SK-N-SH treated with all-trans-retinoic acid at 6 μM for 48 hours (cell line): ENCODE measurements at regions not wholly inside any gene's neighbourhood (a gene's known extent, or its start where the extent isn't known, plus 50 kb on each side); places are given as distances from the start of the nearest gene placed in this dataset.

ENCODE experiments used
- ATAC-seq: fragments of 200-7000 bp; cut with Tn5 transposase; 3 replicates; pipeline ENCODE4 v1.9.1; 2020; ENCODE audit warnings: mild to moderate bottlenecking, moderate library complexity
- ARNTL ChIP-seq: fragments of 450-650 bp; formaldehyde crosslinking; IDR thresholded peaks from 2 replicates; pipeline ENCODE4 v1.5.0; 2020; ENCODE audit warnings: low read depth, mild to moderate bottlenecking, moderate library complexity, borderline replicate concordance
- BACH2 ChIP-seq: fragments of 250-450 bp; sonication (Bioruptor Pico); IDR thresholded peaks from 2 replicates; pipeline ENCODE4 v1.9.0; 2021; ENCODE audit warnings: mild to moderate bottlenecking, borderline replicate concordance
- ESRRG ChIP-seq: fragments of 250-450 bp; sonication (Bioruptor Pico); IDR thresholded peaks from 2 replicates; pipeline ENCODE4 v1.6.1; 2021; ENCODE audit warnings: mild to moderate bottlenecking
- GLIS3 ChIP-seq: fragments of 250-450 bp; sonication (Bioruptor Pico); IDR thresholded peaks from 2 replicates; pipeline ENCODE4 v1.5.0; 2020; ENCODE audit warnings: mild to moderate bottlenecking, moderate library complexity
- ISL1 ChIP-seq: fragments of 250-450 bp; sonication (Bioruptor Pico); IDR thresholded peaks from 2 replicates; pipeline ENCODE4 v2.1.2; 2022; ENCODE audit warnings: mild to moderate bottlenecking, moderate library complexity
- OSR1 ChIP-seq: fragments of 250-450 bp; sonication (Bioruptor Pico); IDR thresholded peaks from 2 replicates; pipeline ENCODE4 v1.8.0; 2022; ENCODE audit warnings: moderate library complexity, mild to moderate bottlenecking, inconsistent platforms
- PPARA ChIP-seq: fragments of 250-450 bp; sonication (Bioruptor Pico); IDR thresholded peaks from 2 replicates; pipeline ENCODE4 v1.5.0; 2020; ENCODE audit warnings: mild to moderate bottlenecking, borderline replicate concordance
- RARB ChIP-seq: fragments of 250-450 bp; sonication (Bioruptor Pico); IDR thresholded peaks from 2 replicates; pipeline ENCODE4 v1.8.0; 2021; ENCODE audit warnings: mild to moderate bottlenecking, moderate library complexity
- SNAI2 ChIP-seq: fragments of 250-450 bp; sonication (Bioruptor Pico); IDR thresholded peaks from 2 replicates; pipeline ENCODE4 v1.5.0; 2020; ENCODE audit warnings: mild to moderate bottlenecking, moderate library complexity
- TCF4 ChIP-seq: fragments of 250-450 bp; sonication (Bioruptor Pico); IDR thresholded peaks from 2 replicates; pipeline ENCODE4 v1.8.0; 2021; ENCODE audit warnings: mild to moderate bottlenecking, moderate library complexity, borderline replicate concordance
- TOX ChIP-seq: fragments of 250-450 bp; sonication (Bioruptor Pico); IDR thresholded peaks from 2 replicates; pipeline ENCODE4 v1.8.0; 2021; ENCODE audit warnings: mild to moderate bottlenecking, moderate library complexity, borderline replicate concordance
- ZC3H10 ChIP-seq: fragments of 250-450 bp; sonication (Bioruptor Pico); IDR thresholded peaks from 2 replicates; pipeline ENCODE4 v1.5.1; 2021; ENCODE audit warnings: mild to moderate bottlenecking, moderate library complexity
- ZFP3 ChIP-seq: fragments of 250-450 bp; sonication (Bioruptor Pico); IDR thresholded peaks from 2 replicates; pipeline ENCODE4 v1.5.0; 2020; ENCODE audit warnings: mild to moderate bottlenecking, moderate library complexity
- ZFP30 ChIP-seq: fragments of 450-650 bp; formaldehyde crosslinking; IDR thresholded peaks from 2 replicates; pipeline ENCODE4 v1.5.0; 2022; ENCODE audit warnings: mild to moderate bottlenecking, moderate library complexity
- ZNF565 ChIP-seq: fragments of 450-650 bp; formaldehyde crosslinking; conservative IDR thresholded peaks from 2 replicates; pipeline ENCODE4 v1.5.0; 2020; ENCODE audit warnings: low read depth, mild to moderate bottlenecking, moderate library complexity
- ZNF70 ChIP-seq: fragments of 450-650 bp; formaldehyde crosslinking; IDR thresholded peaks from 2 replicates; pipeline ENCODE4 v1.5.0; 2020; ENCODE audit warnings: mild to moderate bottlenecking, moderate library complexity
- ZNF8 ChIP-seq: fragments of 450-650 bp; formaldehyde crosslinking; IDR thresholded peaks from 2 replicates; pipeline ENCODE4 v1.5.0; 2020; ENCODE audit warnings: mild to moderate bottlenecking, moderate library complexity
- TF ChIP-seq, protein P1 (sequence below): fragments of 250-450 bp; sonication (Bioruptor Pico); IDR thresholded peaks from 2 replicates; pipeline ENCODE4 v1.5.1; 2020; ENCODE audit warnings: low read depth, mild to moderate bottlenecking, moderate library complexity
- TF ChIP-seq, protein P2 (sequence below): fragments of 250-450 bp; sonication (Bioruptor Pico); IDR thresholded peaks from 2 replicates; pipeline ENCODE4 v1.5.1; 2021; ENCODE audit warnings: mild to moderate bottlenecking, moderate library complexity
- TF ChIP-seq, protein P3 (sequence below): fragments of 250-450 bp; sonication (Bioruptor Pico); IDR thresholded peaks from 2 replicates; pipeline ENCODE4 v1.8.0; 2021; ENCODE audit warnings: low read depth, mild to moderate bottlenecking, moderate library complexity, borderline replicate concordance
- TF ChIP-seq, protein P4 (sequence below): fragments of 250-450 bp; sonication (Bioruptor Pico); IDR thresholded peaks from 2 replicates; pipeline ENCODE4 v1.5.0; 2020; ENCODE audit warnings: mild to moderate bottlenecking, moderate library complexity
- TF ChIP-seq, protein P5 (sequence below): fragments of 250-450 bp; sonication (Bioruptor Pico); IDR thresholded peaks from 2 replicates; pipeline ENCODE4 v1.8.0; 2020; ENCODE audit warnings: mild to moderate bottlenecking, moderate library complexity, borderline replicate concordance

DNA sequence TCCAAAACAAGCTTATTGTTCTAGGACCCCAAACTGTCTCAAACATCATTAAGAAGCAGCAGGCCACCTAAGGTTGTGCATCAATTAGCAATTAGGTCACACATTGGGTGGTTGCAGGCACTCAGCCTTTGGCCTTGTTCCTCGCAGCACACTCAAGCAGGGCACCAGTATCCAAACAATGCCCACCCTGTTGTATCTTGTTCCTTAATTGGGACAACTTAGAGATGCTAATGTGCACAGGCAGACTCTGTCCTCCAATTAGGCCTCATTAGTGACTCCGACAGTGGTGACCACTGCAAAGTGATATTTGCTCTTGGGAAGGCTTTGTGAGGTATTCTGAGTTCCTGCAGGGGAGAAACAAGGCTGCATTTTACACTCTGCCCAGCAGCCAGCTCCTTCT is 515.1 kb upstream of the PTBP2 start:
- no peak for ATAC-seq
- no peak for TF ChIP-seq ZNF70
- TF ChIP-seq ESRRG (CRISPR knock-in tag), result no peak
- no peak for TF ChIP-seq BACH2 (CRISPR knock-in tag)
- TF ChIP-seq, protein P1, sequence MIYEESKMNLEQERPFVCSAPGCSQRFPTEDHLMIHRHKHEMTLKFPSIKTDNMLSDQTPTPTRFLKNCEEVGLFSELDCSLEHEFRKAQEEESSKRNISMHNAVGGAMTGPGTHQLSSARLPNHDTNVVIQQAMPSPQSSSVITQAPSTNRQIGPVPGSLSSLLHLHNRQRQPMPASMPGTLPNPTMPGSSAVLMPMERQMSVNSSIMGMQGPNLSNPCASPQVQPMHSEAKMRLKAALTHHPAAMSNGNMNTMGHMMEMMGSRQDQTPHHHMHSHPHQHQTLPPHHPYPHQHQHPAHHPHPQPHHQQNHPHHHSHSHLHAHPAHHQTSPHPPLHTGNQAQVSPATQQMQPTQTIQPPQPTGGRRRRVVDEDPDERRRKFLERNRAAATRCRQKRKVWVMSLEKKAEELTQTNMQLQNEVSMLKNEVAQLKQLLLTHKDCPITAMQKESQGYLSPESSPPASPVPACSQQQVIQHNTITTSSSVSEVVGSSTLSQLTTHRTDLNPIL (CRISPR knock-in tag), result no peak
- TF ChIP-seq ZC3H10 (CRISPR knock-in tag), result no peak
- TF ChIP-seq ARNTL (CRISPR knock-in tag), result no peak
- TF ChIP-seq GLIS3 (CRISPR knock-in tag), result no peak
- TF ChIP-seq PPARA (CRISPR knock-in tag), result no peak
- TF ChIP-seq ZFP30 (CRISPR knock-in tag), result no peak
- no peak for TF ChIP-seq SNAI2 (CRISPR knock-in tag)
- TF ChIP-seq, protein P2, sequence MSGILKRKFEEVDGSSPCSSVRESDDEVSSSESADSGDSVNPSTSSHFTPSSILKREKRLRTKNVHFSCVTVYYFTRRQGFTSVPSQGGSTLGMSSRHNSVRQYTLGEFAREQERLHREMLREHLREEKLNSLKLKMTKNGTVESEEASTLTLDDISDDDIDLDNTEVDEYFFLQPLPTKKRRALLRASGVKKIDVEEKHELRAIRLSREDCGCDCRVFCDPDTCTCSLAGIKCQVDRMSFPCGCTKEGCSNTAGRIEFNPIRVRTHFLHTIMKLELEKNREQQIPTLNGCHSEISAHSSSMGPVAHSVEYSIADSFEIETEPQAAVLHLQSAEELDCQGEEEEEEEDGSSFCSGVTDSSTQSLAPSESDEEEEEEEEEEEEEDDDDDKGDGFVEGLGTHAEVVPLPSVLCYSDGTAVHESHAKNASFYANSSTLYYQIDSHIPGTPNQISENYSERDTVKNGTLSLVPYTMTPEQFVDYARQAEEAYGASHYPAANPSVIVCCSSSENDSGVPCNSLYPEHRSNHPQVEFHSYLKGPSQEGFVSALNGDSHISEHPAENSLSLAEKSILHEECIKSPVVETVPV (CRISPR knock-in tag), result no peak
- TF ChIP-seq ZFP3, result no peak
- TF ChIP-seq ISL1, result no peak
- TF ChIP-seq TCF4, result no peak
- TF ChIP-seq, protein P3, sequence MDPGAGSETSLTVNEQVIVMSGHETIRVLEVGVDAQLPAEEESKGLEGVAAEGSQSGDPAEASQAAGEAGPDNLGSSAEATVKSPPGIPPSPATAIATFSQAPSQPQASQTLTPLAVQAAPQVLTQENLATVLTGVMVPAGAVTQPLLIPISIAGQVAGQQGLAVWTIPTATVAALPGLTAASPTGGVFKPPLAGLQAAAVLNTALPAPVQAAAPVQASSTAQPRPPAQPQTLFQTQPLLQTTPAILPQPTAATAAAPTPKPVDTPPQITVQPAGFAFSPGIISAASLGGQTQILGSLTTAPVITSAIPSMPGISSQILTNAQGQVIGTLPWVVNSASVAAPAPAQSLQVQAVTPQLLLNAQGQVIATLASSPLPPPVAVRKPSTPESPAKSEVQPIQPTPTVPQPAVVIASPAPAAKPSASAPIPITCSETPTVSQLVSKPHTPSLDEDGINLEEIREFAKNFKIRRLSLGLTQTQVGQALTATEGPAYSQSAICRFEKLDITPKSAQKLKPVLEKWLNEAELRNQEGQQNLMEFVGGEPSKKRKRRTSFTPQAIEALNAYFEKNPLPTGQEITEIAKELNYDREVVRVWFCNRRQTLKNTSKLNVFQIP (CRISPR knock-in tag), result no peak
- no peak for TF ChIP-seq RARB
- no peak for TF ChIP-seq OSR1
- TF ChIP-seq TOX (CRISPR knock-in tag), result no peak

DNA sequence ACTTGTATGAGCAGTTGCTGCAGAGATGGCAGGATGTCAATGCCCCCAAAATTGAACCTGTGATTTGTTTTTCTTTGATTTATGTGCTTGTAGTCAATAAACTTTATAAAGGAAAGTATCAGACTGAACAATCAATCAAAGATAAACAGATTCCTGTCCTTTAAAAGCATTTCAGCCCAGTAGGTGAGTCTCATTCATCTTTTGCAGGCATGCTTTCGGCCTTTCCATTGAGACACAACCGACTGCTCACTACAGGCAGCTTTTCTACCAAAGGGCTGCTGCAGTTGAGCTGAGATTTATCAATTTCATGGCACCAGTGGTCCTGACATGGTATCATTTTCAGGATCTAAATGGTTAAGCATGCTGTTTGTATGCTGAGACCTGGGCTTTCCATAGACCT is 513.6 kb upstream of the PTBP2 start:
- TF ChIP-seq ISL1, result no peak
- TF ChIP-seq ZNF70, result no peak
- no peak for TF ChIP-seq ZNF8 (CRISPR knock-in tag)
- TF ChIP-seq ZNF565 (CRISPR knock-in tag), result no peak
- TF ChIP-seq, protein P4, sequence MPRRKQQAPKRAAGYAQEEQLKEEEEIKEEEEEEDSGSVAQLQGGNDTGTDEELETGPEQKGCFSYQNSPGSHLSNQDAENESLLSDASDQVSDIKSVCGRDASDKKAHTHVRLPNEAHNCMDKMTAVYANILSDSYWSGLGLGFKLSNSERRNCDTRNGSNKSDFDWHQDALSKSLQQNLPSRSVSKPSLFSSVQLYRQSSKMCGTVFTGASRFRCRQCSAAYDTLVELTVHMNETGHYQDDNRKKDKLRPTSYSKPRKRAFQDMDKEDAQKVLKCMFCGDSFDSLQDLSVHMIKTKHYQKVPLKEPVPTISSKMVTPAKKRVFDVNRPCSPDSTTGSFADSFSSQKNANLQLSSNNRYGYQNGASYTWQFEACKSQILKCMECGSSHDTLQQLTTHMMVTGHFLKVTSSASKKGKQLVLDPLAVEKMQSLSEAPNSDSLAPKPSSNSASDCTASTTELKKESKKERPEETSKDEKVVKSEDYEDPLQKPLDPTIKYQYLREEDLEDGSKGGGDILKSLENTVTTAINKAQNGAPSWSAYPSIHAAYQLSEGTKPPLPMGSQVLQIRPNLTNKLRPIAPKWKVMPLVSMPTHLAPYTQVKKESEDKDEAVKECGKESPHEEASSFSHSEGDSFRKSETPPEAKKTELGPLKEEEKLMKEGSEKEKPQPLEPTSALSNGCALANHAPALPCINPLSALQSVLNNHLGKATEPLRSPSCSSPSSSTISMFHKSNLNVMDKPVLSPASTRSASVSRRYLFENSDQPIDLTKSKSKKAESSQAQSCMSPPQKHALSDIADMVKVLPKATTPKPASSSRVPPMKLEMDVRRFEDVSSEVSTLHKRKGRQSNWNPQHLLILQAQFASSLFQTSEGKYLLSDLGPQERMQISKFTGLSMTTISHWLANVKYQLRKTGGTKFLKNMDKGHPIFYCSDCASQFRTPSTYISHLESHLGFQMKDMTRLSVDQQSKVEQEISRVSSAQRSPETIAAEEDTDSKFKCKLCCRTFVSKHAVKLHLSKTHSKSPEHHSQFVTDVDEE, result no peak
- TF ChIP-seq PPARA (CRISPR knock-in tag), result no peak
- TF ChIP-seq OSR1, result no peak
- TF ChIP-seq, protein P2 (CRISPR knock-in tag), result no peak
- TF ChIP-seq ZC3H10 (CRISPR knock-in tag), result no peak
- TF ChIP-seq GLIS3 (CRISPR knock-in tag), result no peak
- no peak for TF ChIP-seq ESRRG (CRISPR knock-in tag)
- TF ChIP-seq, protein P3 (CRISPR knock-in tag), result no peak
- TF ChIP-seq, protein P5, sequence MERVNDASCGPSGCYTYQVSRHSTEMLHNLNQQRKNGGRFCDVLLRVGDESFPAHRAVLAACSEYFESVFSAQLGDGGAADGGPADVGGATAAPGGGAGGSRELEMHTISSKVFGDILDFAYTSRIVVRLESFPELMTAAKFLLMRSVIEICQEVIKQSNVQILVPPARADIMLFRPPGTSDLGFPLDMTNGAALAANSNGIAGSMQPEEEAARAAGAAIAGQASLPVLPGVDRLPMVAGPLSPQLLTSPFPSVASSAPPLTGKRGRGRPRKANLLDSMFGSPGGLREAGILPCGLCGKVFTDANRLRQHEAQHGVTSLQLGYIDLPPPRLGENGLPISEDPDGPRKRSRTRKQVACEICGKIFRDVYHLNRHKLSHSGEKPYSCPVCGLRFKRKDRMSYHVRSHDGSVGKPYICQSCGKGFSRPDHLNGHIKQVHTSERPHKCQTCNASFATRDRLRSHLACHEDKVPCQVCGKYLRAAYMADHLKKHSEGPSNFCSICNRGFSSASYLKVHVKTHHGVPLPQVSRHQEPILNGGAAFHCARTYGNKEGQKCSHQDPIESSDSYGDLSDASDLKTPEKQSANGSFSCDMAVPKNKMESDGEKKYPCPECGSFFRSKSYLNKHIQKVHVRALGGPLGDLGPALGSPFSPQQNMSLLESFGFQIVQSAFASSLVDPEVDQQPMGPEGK, result no peak
- TF ChIP-seq ARNTL (CRISPR knock-in tag), result no peak
- TF ChIP-seq ZFP30 (CRISPR knock-in tag), result no peak
- TF ChIP-seq SNAI2 (CRISPR knock-in tag), result no peak
- TF ChIP-seq ZFP3, result no peak
- TF ChIP-seq RARB, result no peak
- TF ChIP-seq TCF4, result no peak
- ATAC-seq, result no peak
